ENCODE measurements at regions not wholly inside any gene's neighbourhood (a gene's known extent, or its start where the extent isn't known, plus 50 kb on each side); places are given as distances from the start of the nearest gene placed in this dataset.

GRCh38 chr3:43790060-43790459, 99.3 kb downstream of the ABHD5 start:
- ChIA-PET CTCF (no interaction called here), POLR2A (no interaction called here)
- BruUV-seq (replicated peaks), result no TSS peak
- Histone ChIP-seq H3K27me3 (ENCODE audit: control insufficient read depth, insufficient read depth, low read length) (no peaks in the 10 kb centered on the region; the same call in 1 of the 2 replicates), H3K27ac (ENCODE audit: low read length) (no peak overlapping the region), H3K9me3 (ENCODE audit: control insufficient read depth, insufficient read depth, low read depth, low read length) (no peaks in the 10 kb centered on the region), H3K4me3 (ENCODE audit: low read depth in 2 of 2, low read length in 2 of 2) (no peak overlapping the region), H3K4me1 (ENCODE audit: control insufficient read depth, insufficient read depth, low read length) (no peaks in the 10 kb centered on the region), H3K36me3 (ENCODE audit: control insufficient read depth, insufficient read depth, low read length) (no peaks in the 10 kb centered on the region)
- TF ChIP-seq TCF7L2 (IDR thresholded peaks at IDR 0.05; ENCODE audit: low read depth, low read length) (no peak), REST (IDR thresholded peaks at IDR 0.05; ENCODE audit: insufficient read depth in 1 of 2, low read depth in 2 of 2, low read length in 1 of 2) (no peak), CTCF (IDR thresholded peaks at IDR 0.05) (no peak), SIN3A (IDR thresholded peaks at IDR 0.05; ENCODE audit: borderline replicate concordance, insufficient read depth, low read depth, low read length) (no peak), POLR2AphosphoS5 (IDR thresholded peaks at IDR 0.05; ENCODE audit: low read depth, low read length) (no peak)
- in situ Hi-C loops (cut with HindIII; ENCODE audit: low pct_unique_long_range_greater_than_20kb, low sequenced_read_pairs), result no loop called here
- ATAC-seq (no peak), DNase-seq (ENCODE audit: low read depth, low spot score) (no peak)
- intact Hi-C loops (cut with micrococcal nuclease; ENCODE audit: unreplicated experiment), result no loop called here

GRCh38 chr3:43790476-43790875, 99.7 kb downstream of the ABHD5 start:
- DNase-seq (ENCODE audit: low read depth, low spot score) (no peak), ATAC-seq (no peak)
- Histone ChIP-seq H3K4me1 (ENCODE audit: control insufficient read depth, insufficient read depth, low read length) (no peaks in the 10 kb centered on the region), H3K27ac (ENCODE audit: low read length) (no peak overlapping the region), H3K4me3 (ENCODE audit: low read depth in 2 of 2, low read length in 2 of 2) (no peak overlapping the region), H3K9me3 (ENCODE audit: control insufficient read depth, insufficient read depth, low read depth, low read length) (no peaks in the 10 kb centered on the region), H3K27me3 (ENCODE audit: control insufficient read depth, insufficient read depth, low read length) (no peaks in the 10 kb centered on the region; the same call in 1 of the 2 replicates), H3K36me3 (ENCODE audit: control insufficient read depth, insufficient read depth, low read length) (no peaks in the 10 kb centered on the region)
- no TSS peak for BruUV-seq (replicated peaks)
- in situ Hi-C loops (cut with HindIII; ENCODE audit: low pct_unique_long_range_greater_than_20kb, low sequenced_read_pairs), result no loop called here
- POLR2A ChIA-PET, result no interaction called here
- no peak for TF ChIP-seq POLR2AphosphoS5 (IDR thresholded peaks at IDR 0.05; ENCODE audit: low read depth, low read length)
- no peak for TF ChIP-seq TCF7L2 (IDR thresholded peaks at IDR 0.05; ENCODE audit: low read depth, low read length)
- TF ChIP-seq CTCF (IDR thresholded peaks at IDR 0.05), result no peak
- no peak for TF ChIP-seq SIN3A (IDR thresholded peaks at IDR 0.05; ENCODE audit: borderline replicate concordance, insufficient read depth, low read depth, low read length)
- no peak for TF ChIP-seq REST (IDR thresholded peaks at IDR 0.05; ENCODE audit: insufficient read depth in 1 of 2, low read depth in 2 of 2, low read length in 1 of 2)
- CTCF ChIA-PET, result no interaction called here
- intact Hi-C loops (cut with micrococcal nuclease; ENCODE audit: unreplicated experiment), result no loop called here

Measured in Panc1 (cell line).